ENCODE measurements at regions not wholly inside any gene's neighbourhood (a gene's known extent, or its start where the extent isn't known, plus 50 kb on each side); places are given as distances from the start of the nearest gene placed in this dataset.
"Not testable (repeated sequence)": the region's sequence is repeated elsewhere in the genome, so short reads cannot be mapped to it uniquely, and the experiment has no call there.

DNA sequence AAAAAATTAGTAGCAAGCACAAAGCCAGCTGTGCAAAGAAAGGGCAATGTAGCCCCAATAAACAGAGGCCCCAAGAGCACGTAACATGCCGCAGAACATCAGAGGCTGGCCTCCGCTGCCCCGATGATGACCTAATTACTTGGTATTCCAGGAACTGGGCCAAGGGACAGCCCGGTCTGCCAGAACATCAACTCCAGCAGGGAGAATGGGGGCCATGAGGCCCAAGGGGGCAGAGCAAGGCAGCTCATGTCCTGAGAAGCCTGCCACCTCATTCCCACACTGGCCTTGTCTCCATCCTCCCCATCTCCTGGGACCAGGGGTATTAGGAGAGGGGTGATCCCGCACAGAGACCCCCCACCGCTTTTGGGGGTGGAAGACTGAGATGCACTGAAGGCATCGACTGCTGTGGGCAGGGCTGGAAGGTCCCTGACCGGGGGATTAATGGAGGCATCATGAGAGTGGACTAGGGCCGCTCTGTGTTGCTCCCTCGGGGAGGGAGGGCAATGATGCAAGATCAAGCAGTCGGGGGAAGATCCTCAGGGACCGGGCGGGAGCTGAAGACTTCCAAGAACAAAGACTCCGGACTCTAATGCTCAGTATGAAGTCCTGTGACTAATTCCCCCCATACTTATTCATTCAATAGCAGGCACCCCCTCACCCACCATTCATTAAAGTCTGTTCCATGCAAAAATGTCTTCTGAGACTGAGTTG is 192.3 kb downstream of the BCL2L11 start:
- TF ChIP-seq, protein P1, sequence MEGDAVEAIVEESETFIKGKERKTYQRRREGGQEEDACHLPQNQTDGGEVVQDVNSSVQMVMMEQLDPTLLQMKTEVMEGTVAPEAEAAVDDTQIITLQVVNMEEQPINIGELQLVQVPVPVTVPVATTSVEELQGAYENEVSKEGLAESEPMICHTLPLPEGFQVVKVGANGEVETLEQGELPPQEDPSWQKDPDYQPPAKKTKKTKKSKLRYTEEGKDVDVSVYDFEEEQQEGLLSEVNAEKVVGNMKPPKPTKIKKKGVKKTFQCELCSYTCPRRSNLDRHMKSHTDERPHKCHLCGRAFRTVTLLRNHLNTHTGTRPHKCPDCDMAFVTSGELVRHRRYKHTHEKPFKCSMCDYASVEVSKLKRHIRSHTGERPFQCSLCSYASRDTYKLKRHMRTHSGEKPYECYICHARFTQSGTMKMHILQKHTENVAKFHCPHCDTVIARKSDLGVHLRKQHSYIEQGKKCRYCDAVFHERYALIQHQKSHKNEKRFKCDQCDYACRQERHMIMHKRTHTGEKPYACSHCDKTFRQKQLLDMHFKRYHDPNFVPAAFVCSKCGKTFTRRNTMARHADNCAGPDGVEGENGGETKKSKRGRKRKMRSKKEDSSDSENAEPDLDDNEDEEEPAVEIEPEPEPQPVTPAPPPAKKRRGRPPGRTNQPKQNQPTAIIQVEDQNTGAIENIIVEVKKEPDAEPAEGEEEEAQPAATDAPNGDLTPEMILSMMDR (IDR thresholded peaks at IDR 0.05): not testable (repeated sequence)
- TF ChIP-seq POLR2A (IDR thresholded peaks at IDR 0.05): not testable (repeated sequence)

Data from stomach (tissue), 4 donors.